Natural killer cell treated with Interleukin-12 subunit alpha and Interleukin-12 subunit beta and Interleukin-15 and Interleukin-18, amount 100 ng/mL, for 72 hours (primary cell): ENCODE measurements at regions not wholly inside any gene's neighbourhood (a gene's known extent, or its start where the extent isn't known, plus 50 kb on each side); places are given as distances from the start of the nearest gene placed in this dataset.

Experiments used
- ATAC-seq, 2 donors: fragments of 150-1000 bp; cut with Tn5 transposase in 1 of 2; sonication (Bioruptor Pico), chemical (Tn5 transposase) in 1 of 2; 2 replicates each; pipeline ENCODE4 v1.10.0; 2021
- DNase-seq: peaks from one replicate; pipeline ENCODE4 v3.0.0; 2022; ENCODE audit warnings: low spot score
- H3K27ac Mint-ChIP-seq, 2 donors: 1 replicate in 1 of 2; 2 replicates in 1 of 2; pipeline ENCODE4 v1.8.0; 2022; ENCODE audit warnings: mixed read lengths in 2 of 2, mild to moderate bottlenecking in 1 of 2, moderate library complexity in 1 of 2
- H3K27me3 Mint-ChIP-seq, 2 donors: 1 replicate in 1 of 2; 2 replicates in 1 of 2; pipeline ENCODE4 v1.8.0; 2022; ENCODE audit warnings: mixed read lengths in 2 of 2
- H3K36me3 Mint-ChIP-seq: one replicate; pipeline ENCODE4 v1.8.0; 2022; ENCODE audit warnings: mixed read lengths
- H3K4me1 Mint-ChIP-seq, 2 donors: 1 replicate in 1 of 2; 2 replicates in 1 of 2; pipeline ENCODE4 v1.8.0; 2022; ENCODE audit warnings: low read depth in 2 of 2, mixed read lengths in 2 of 2, mild to moderate bottlenecking in 1 of 2
- H3K4me3 Mint-ChIP-seq: one replicate; pipeline ENCODE4 v1.8.0; 2022; ENCODE audit warnings: mixed read lengths
- H3K9me3 Mint-ChIP-seq: 2 replicates; pipeline ENCODE4 v1.8.0; 2022; ENCODE audit warnings: mixed read lengths

DNA sequence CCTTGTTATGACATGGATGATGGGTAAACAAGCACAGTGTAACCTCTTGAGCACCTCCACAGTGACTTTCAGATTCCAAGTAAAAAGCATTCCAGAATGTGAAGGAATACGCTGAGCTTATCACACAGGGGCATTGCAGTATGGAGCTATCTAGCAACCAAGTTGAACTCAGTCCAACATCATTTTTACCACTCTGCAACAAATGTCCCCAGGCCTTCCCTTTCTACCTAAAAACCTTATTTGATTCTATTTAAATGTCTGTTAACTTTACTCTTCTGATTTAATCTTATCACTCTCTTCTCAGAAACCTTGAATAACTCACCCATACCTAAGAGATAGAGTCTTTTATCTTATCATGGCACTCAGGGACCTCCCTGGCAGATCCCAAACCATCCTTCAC is 195.8 kb upstream of the CDYL start:
- DNase-seq (no peak), ATAC-seq (no peak)
- H3K27me3 Mint-ChIP-seq = peaks cover 2 to 18% of the 10 kb centered on the region in 2 donors
- H3K27ac Mint-ChIP-seq = peak overlapping the region in 1 of 2 donors; percentile 12
- peaks cover 6% of the 10 kb centered on the region for H3K36me3 Mint-ChIP-seq
- peaks cover 12 to 13% of the 10 kb centered on the region in 2 donors for H3K4me1 Mint-ChIP-seq
- no peaks in the 10 kb centered on the region for H3K9me3 Mint-ChIP-seq
- no peak overlapping the region for H3K4me3 Mint-ChIP-seq

DNA sequence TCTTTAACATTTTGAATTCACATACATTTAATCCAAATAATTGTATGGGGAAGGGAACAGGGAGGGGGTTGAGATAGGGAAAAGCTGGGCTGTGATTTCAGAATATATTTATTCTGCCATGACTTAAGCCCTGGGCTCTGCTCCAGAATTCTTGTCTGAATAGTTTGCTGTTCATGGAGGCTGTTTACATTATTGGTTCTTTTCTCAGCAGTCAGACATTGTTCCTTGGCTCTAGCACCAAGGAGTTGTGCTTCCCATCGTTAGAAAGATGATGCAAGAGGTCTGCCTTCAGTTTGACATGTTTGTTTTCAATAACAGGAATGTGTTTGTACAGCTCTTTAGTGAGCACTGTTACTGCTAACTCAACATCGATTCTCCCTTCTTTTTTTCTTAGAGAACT is 198.8 kb upstream of the CDYL start:
- peaks cover 2 to 26% of the 10 kb centered on the region in 2 donors for H3K27me3 Mint-ChIP-seq
- peaks cover 12% of the 10 kb centered on the region for H3K36me3 Mint-ChIP-seq
- no peaks in the 10 kb centered on the region for H3K9me3 Mint-ChIP-seq
- no peak overlapping the region for H3K27ac Mint-ChIP-seq
- no peak for DNase-seq
- ATAC-seq = no peak
- no peak overlapping the region for H3K4me3 Mint-ChIP-seq
- H3K4me1 Mint-ChIP-seq = peaks cover 7 to 9% of the 10 kb centered on the region in 2 donors

GRCh38 chr6:4575714-4576113 is 200.5 kb upstream of the CDYL start:
- peak; percentile 36 to 66 for ATAC-seq
- H3K4me1 Mint-ChIP-seq = peaks cover 7 to 9% of the 10 kb centered on the region in 2 donors
- no peak for DNase-seq
- peaks cover 24% of the 10 kb centered on the region for H3K36me3 Mint-ChIP-seq
- H3K27me3 Mint-ChIP-seq = peaks cover 2 to 32% of the 10 kb centered on the region in 2 donors
- H3K9me3 Mint-ChIP-seq = peaks cover 4% of the 10 kb centered on the region
- peak overlapping the region; percentile 8 to 31 for H3K27ac Mint-ChIP-seq
- peak overlapping the region; percentile 30 for H3K4me3 Mint-ChIP-seq

- DNase-seq (no peak), ATAC-seq (no peak)
- peaks cover 2 to 34% of the 10 kb centered on the region in 2 donors for H3K27me3 Mint-ChIP-seq
- no peak overlapping the region for H3K27ac Mint-ChIP-seq
- H3K9me3 Mint-ChIP-seq = peaks cover 7% of the 10 kb centered on the region
- no peak overlapping the region for H3K4me3 Mint-ChIP-seq
- peaks cover 7 to 9% of the 10 kb centered on the region in 2 donors for H3K4me1 Mint-ChIP-seq
- H3K36me3 Mint-ChIP-seq = peaks cover 29% of the 10 kb centered on the region
These were observed 202.2 kb upstream of the CDYL start for GRCh38 chr6:4574007-4574406.

DNA sequence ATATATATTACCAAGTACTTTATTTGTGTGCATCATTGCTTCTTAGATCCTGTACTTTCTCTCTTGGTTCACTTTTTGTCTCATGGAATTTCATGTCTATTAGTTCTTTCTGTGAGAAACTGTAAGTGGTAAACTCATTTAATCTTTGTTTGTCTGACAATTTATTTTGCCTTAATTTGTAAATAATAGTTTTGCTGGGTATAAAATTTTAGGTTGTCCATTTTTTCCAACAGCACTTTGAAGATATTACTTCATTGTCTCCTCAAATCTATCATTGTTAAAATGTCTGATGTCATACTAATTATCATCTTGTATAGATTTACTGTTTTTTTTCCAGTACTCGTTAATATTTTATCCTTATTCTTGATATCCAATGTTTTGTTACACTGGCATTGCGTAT is 205.2 kb upstream of the CDYL start:
- Mint-ChIP-seq H3K27me3 (peaks cover 5 to 31% of the 10 kb centered on the region in 2 donors), H3K9me3 (peaks cover 7% of the 10 kb centered on the region), H3K4me3 (no peak overlapping the region), H3K27ac (no peak overlapping the region), H3K4me1 (peaks cover 5 to 6% of the 10 kb centered on the region in 2 donors), H3K36me3 (peaks cover 29% of the 10 kb centered on the region)
- DNase-seq (no peak), ATAC-seq (no peak)

- no peak overlapping the region for H3K4me3 Mint-ChIP-seq
- H3K9me3 Mint-ChIP-seq = peaks cover 7% of the 10 kb centered on the region
- H3K27me3 Mint-ChIP-seq = peaks cover 7 to 16% of the 10 kb centered on the region in 2 donors
- H3K27ac Mint-ChIP-seq = no peak overlapping the region
- H3K36me3 Mint-ChIP-seq = peaks cover 17% of the 10 kb centered on the region
- ATAC-seq = no peak
- DNase-seq = no peak
- H3K4me1 Mint-ChIP-seq = no peaks in the 10 kb centered on the region
These were observed 208.1 kb upstream of the CDYL start for GRCh38 chr6:4568138-4568537.

GRCh38 chr6:4567141-4567540 is 209.1 kb upstream of the CDYL start:
- DNase-seq (no peak), ATAC-seq (no peak)
- H3K27ac Mint-ChIP-seq = no peak overlapping the region
- H3K4me1 Mint-ChIP-seq = no peaks in the 10 kb centered on the region
- peaks cover 7% of the 10 kb centered on the region for H3K9me3 Mint-ChIP-seq
- no peak overlapping the region for H3K4me3 Mint-ChIP-seq
- peaks cover 17% of the 10 kb centered on the region for H3K36me3 Mint-ChIP-seq
- H3K27me3 Mint-ChIP-seq = peaks cover 9 to 16% of the 10 kb centered on the region in 2 donors

DNA sequence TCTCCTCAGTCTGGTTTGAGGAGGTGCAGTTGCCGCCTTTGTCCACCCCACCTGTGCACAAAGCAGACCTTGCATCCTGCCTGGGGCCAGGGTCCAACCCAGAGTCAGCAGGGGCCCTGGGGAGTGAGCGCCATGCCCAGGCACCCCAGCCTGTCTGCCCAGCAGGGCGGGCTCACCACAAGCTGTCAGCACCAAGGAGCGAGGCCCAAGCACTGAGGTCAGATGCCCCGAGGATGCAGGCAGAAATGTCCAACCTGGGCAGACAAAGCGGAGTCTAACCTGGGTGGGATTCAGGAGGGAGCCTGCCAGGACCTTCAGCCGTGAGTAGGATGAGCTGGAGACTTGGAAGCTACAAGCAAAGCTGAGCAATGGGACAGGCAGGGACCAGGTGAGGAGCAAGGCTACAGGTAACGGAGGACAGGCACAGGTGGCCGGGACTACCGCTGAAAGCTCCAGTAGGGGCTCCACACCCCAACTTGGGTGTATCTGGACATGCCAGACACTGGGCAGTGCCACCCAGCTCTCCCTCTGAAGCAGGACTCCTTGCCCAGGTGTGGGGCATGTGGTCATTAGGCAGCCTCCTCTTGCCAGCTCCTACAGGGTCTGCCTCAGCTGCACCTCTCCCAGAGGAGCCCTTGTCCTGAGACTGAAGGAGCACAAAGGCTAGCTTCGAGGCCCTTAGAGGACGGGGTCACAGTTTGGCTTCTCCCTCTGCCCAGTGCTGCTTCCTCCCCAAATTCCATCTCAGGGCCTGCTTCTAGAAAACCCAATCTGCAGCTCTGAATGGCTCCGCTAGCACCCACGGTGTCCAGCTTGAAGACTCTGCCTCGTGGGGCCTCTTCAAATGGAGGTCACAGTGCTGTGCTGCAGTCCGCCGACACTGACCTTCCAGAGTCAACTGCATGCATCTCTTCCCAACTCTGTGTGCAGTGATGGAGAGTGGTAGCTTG is 210.6 kb upstream of the CDYL start:
- Mint-ChIP-seq H3K4me3 (no peak overlapping the region), H3K36me3 (peaks cover 3% of the 10 kb centered on the region), H3K27me3 (peaks cover 13 to 16% of the 10 kb centered on the region in 2 donors), H3K9me3 (peaks cover 2% of the 10 kb centered on the region), H3K4me1 (peaks cover 0 to 2% of the 10 kb centered on the region in 2 donors), H3K27ac (no peak overlapping the region)
- no peak for DNase-seq
- ATAC-seq = peak; percentile 33 to 45

DNA sequence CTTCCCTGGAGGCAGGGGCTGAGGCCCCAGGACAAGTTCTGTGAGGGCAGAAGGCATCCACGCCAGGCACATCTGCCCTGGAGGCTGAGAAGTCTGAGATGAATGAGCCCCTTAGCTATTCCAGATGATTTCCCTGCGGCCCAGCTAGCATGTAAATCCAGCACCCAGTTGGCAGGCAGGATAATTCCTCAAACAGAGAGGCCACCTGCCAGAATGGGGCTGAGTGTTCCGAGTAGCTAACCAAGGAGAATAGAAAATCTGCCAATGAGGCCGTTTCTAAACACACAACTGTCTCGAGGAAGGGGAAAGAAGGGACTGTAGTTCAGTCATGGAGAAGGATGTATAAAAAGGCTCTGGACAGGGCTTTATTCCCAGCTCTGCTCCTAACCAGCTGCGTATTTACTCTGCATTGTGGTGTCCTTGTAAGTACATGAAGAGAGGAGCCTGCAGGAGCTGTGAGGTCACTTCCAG is 211.4 kb upstream of the CDYL start:
- H3K27ac Mint-ChIP-seq = no peak overlapping the region
- no peaks in the 10 kb centered on the region for H3K9me3 Mint-ChIP-seq
- ATAC-seq (no peak), DNase-seq (no peak)
- H3K27me3 Mint-ChIP-seq = peaks cover 13 to 18% of the 10 kb centered on the region in 2 donors
- no peak overlapping the region for H3K4me3 Mint-ChIP-seq
- no peaks in the 10 kb centered on the region for H3K36me3 Mint-ChIP-seq
- H3K4me1 Mint-ChIP-seq = peaks cover 0 to 3% of the 10 kb centered on the region in 2 donors

- no peak for DNase-seq
- Mint-ChIP-seq H3K36me3 (no peaks in the 10 kb centered on the region), H3K27ac (no peak overlapping the region), H3K9me3 (no peaks in the 10 kb centered on the region), H3K27me3 (peaks cover 13 to 17% of the 10 kb centered on the region in 2 donors), H3K4me1 (peaks cover 0 to 3% of the 10 kb centered on the region in 2 donors), H3K4me3 (no peak overlapping the region)
- ATAC-seq = no peak
These were observed 212.3 kb upstream of the CDYL start for GRCh38 chr6:4563877-4564276.

DNA sequence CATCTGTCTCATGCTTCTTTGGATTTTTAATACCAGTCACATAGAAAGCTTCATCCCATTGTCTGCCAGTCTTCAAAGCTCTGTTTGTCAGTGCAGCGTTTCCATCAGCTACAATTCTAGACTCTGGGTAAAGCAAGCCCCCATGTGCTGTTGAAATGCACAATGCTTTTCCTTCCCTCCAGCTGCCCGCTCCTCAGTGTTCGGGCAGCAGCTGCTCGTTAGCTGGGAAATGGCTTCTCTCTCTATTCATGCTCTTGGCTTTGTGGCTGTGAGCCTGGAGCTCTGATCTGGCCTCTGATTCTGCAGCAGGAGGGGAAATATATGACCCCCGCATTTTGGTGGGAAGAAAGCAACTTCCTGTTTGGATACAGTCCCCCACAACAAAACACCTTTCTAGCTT is 213.0 kb upstream of the CDYL start:
- Mint-ChIP-seq H3K4me1 (peaks cover 0 to 3% of the 10 kb centered on the region in 2 donors), H3K9me3 (no peaks in the 10 kb centered on the region), H3K27ac (no peak overlapping the region), H3K4me3 (no peak overlapping the region), H3K27me3 (peaks cover 11 to 17% of the 10 kb centered on the region in 2 donors), H3K36me3 (no peaks in the 10 kb centered on the region)
- ATAC-seq (no peak), DNase-seq (no peak)

- Mint-ChIP-seq H3K27ac (no peak overlapping the region), H3K4me3 (no peak overlapping the region), H3K9me3 (no peaks in the 10 kb centered on the region), H3K27me3 (peaks cover 11 to 17% of the 10 kb centered on the region in 2 donors), H3K4me1 (peaks cover 0 to 3% of the 10 kb centered on the region in 2 donors), H3K36me3 (no peaks in the 10 kb centered on the region)
- no peak for DNase-seq
- no peak for ATAC-seq
These were observed 214.3 kb upstream of the CDYL start for GRCh38 chr6:4561773-4562400.

DNA sequence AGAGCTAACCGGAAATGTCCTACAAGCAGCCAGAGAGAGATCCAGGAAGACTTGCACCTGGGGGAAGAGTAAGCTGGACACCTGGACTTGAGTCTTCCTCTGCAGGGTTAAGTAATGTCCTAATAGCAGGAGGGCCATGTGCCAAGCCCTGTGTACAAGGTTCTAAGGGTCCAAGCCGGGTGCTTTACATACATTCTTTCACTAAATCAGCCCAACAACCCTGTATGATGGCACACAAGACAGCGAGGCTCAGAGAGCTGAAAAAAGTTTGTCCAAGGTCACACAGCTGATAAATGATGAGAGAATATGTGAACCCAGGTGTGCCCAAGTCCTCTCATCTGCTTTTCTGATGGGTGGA is 215.1 kb upstream of the CDYL start:
- DNase-seq (no peak), ATAC-seq (no peak)
- Mint-ChIP-seq H3K4me1 (peaks cover 0 to 3% of the 10 kb centered on the region in 2 donors), H3K9me3 (no peaks in the 10 kb centered on the region), H3K27me3 (peaks cover 11 to 17% of the 10 kb centered on the region in 2 donors), H3K36me3 (no peaks in the 10 kb centered on the region), H3K27ac (no peak overlapping the region), H3K4me3 (no peak overlapping the region)
